HG03442 (cell line): ENCODE measurements at regions not wholly inside any gene's neighbourhood (a gene's known extent, or its start where the extent isn't known, plus 50 kb on each side); places are given as distances from the start of the nearest gene placed in this dataset.

ENCODE experiments used
- ATAC-seq: cut with Tn5 transposase; IDR thresholded peaks from one replicate; pipeline ENCODE4 v1.9.1; 2021; ENCODE audit warnings: mild to moderate bottlenecking, moderate library complexity; ENCODE audit not compliant: unreplicated experiment

DNA sequence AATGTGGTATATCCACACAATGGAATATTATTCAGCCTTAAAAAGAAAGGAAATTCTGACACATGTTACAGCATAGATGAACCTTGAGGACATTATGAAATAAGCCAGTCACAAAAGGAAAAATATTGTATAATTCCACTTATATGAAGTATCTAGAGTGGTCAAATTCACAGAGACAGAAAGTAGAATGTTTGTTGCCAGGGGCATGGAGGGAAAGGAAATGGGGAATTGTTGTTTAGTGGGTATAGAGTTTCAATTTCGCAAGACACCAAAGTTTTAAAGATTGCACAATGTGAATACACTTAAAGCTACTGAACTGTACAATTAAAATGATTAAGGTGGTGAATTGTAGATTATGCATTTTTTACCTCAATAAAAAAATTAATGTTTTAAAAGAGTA, 92.9 kb downstream of the TXNL1 start:
- no peak for ATAC-seq

- ATAC-seq, result no peak
These were observed 95.9 kb downstream of the TXNL1 start for GRCh38 chr18:56542476-56542875.

DNA sequence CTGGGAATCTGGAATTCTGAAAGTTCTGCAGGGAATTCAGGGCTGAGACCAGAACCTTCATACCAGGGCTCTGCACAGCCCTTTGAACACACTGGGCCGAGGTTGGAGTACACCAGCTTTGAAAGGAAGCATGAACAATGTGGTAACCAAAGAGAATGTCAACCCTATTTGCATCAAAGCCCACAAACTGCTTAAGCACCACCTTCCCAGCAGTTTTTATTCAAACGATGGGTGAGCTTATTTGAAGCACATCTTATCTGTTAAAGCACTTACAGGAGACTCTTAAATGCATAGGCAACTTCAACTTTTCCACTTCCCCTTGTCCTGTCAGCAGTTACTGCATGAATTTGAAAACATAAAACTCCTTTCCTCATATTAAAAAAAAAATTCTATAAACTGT, 96.6 kb downstream of the TXNL1 start:
- ATAC-seq, result no peak

DNA sequence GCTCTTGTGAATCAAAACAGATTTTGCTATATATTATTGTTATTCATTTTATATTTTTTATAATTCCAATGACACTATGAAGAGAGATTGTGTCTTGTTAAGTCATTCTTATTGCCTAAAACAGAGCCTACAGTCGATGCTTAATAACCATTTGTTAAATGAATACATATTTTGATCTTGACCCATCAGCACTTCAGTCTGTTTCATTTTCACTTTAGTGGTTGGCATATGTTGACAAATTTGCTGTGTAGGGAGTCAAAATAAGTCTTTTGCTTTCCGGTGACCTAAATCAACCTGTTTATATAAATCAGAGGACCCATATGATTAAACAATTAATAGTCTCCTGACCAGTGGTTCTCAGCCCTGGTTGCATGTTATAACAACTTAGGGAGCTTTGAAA, 97.1 kb downstream of the TXNL1 start:
- no peak for ATAC-seq

DNA sequence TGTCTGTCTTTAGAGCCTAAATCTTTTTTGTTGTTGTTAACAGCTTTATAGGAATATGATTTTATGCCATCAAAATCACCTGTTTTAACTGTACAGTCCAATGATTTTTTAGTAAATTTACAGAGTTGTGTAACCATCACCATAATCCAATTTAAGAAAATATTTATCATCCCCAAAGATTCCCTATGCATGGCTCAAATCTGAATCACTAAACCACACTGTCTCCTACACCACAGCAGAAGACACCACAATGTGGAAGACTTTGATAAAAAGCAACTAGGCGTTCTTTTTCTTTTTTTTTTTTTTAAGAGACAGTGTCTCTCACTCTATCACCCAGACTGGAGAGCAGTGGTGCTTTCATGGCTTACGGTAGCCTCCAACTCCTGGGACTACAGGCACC, 99.6 kb downstream of the TXNL1 start:
- no peak for ATAC-seq

GRCh38 chr18:56532176-56532840, 106.1 kb downstream of the TXNL1 start:
- ATAC-seq, result peak; percentile 99

DNA sequence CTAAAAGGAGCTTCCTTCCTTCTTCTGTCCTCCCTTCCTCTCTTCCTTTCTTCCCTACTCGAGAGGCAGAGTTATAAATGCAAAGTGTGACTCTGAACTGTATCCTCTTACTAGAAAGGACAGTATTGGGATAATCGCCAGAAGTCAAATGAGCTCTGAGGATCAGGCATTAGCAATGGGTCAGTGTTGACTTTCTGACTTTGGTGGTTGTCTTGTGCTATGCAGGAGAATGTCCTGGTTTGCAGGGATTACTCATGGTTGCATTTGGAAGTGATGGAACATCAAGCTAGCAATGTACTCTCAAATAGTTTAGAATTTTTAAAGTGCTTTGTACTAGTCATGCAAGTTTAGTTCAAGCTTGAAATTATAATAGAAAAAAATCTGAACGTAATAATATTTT, 115.6 kb downstream of the TXNL1 start:
- no peak for ATAC-seq

GRCh38 chr18:56521263-56521662, 117.1 kb downstream of the TXNL1 start:
- no peak for ATAC-seq

GRCh38 chr18:56517761-56518160, 120.6 kb downstream of the TXNL1 start:
- ATAC-seq, result no peak

DNA sequence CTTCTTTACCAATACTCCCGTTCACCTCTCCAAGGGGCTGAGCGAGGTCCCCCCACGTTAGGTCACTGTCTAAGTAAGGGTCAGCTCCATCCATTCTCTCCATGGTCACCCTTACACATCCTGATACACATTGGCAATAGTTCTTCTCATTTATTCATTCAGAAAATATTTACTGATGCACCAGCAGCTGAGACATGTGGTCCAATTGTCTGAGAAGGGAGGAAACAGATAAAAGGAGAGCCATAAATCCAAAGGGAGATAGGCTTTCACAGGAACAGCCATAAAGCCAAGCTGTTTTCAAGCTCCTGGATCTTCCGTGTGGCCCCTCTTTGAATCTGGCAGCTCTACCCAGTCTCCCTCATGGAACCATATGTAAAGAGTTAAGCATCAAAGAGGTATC, 121.2 kb downstream of the TXNL1 start:
- no peak for ATAC-seq

- ATAC-seq, result no peak
These were observed 121.6 kb downstream of the TXNL1 start for GRCh38 chr18:56516789-56517188.

GRCh38 chr18:56515522-56515921, 122.9 kb downstream of the TXNL1 start:
- ATAC-seq, result no peak

DNA sequence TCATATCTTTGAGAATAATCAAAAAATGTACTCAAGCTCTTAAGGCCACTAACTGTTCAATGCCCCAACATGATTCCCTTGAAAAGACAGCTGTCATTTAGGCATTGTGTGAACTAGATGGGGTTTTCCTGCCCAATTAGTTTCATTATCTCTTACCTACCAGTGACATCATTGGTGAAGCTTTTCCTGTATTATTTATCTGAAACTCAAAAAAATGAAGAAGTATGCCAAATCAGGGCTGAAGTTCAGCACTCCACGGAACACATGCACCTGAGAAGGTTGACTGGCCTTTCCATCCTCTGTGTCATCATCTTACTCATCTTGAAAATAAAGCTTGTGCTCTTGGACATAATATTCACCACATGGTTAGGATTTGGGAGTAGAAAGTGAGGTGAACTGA, 126.4 kb downstream of the TXNL1 start:
- ATAC-seq, result peak; percentile 64

DNA sequence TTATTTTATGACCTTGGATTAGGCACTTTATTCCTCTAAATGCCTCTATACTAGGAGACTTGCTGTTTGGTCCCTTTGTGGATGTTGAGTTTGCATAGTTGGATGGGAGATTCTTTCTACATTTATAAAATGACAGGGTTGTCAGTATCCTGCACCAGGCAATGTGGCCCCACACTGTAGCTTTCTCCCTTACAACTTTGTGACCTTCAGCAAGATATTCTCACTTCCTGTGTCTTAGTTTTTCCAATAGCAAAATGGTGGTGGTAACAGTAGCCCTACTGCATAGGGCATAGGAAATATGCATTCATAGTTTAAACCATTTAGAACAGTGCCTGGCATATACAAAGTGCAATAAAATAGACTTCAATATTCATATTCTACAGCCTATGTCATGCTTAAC, 128.3 kb downstream of the TXNL1 start:
- no peak for ATAC-seq

GRCh38 chr18:56509656-56510055, 128.7 kb downstream of the TXNL1 start:
- no peak for ATAC-seq

DNA sequence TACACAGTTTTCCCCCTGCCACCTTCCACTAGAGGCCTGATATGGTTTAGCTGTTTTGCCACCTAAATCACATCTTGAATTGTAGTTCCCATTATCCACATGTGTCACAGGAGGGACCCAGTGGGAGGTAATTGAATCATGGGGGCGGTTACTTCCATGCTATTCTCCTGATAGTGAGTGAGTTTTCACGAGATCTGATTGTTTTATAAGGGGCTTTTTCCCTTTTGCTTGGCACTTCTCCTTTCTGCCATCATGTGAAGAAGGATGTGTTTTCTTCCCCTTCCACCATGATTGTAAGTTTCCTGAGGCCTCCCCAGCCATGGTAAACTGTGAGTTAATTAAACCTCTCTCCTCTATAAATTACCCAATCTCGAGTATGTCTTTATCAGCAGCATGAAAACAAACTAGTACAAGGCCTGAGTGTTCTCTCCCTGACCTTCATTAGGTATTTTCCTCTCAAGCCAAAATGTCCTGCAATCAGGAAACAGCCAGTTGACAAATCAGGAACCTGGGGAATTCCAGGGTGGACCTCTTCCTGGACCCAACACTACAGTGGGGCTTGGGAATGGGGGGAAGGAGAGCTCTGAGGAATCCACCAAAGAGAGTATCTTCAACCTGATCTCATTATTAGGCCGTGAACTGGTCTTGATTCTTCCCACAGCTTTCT, 129.9 kb downstream of the TXNL1 start:
- ATAC-seq, result no peak

DNA sequence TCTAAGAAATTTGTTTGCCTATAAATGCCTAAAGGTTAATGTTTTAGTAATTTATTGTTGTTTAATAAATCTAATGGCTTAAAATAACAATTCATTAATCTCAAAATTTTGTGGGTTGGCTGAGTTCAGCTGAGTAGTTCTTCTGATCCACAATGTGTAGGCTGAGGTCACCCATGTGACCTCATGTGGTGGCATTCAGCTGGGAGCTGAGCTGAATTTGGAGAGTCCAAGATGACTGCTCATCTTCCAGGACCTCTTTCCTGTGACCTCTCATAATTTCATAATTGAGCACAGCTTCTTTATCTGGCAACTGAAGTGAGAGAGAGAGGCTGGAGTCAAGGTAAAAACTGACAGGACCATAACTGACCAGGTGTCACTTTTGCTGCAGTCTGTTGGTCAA, 132.4 kb downstream of the TXNL1 start:
- ATAC-seq, result no peak

DNA sequence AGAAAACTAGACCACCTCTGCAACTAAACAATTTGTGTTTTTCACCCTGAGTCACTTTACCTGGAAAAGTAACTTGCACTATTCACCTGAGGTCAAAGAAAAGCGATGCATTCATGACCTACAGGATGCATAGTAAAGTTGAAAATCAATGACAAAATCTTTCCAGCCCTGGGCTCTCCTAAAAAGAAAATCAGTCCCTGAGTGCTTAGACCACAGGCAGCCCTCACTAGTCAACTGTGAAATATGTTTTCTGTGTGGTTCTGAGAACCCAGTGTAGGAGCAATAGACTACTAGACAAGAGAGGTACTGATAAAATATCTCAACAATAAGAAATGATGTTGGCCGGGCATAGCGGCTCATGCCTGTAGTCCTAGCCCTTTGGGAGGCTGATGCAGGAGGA, 133.1 kb downstream of the TXNL1 start:
- no peak for ATAC-seq

DNA sequence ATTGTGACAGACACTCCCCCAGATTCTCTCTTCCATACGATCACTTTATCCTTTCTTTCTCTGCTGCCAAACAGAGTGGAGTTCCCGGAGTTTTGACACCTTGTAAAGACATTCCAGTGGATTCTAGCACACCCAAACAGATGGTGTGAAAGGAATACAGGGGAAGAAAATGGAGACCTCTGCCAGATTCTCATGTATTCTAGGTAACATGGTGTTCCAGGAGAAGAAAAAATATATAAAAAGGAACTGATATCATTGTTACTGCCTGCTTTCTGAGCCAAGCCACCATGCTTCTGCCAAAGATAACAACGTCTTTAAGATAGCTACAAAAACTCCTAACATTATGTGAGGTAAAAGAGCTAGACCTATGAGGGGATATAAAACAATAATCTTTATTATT, 136.5 kb downstream of the TXNL1 start:
- ATAC-seq, result no peak

DNA sequence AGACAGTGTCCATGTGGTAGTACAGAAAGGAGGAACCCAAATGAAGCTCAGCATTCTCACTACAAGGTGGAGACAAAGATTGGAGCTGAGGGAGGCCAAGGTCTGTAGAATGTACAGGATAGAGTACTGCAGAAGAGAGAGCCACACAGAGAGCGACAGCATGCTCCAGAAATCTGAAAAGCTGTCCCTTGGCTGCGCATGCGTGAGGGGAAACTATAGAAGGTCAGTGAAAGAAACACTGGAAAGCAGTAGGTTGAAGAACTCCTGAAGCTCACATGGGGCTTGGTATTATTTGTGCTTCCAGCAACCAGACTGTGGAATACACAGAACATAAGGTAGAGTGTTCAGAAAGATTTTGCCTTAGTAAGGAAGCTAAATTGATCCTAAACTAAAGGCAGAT, 142.5 kb downstream of the TXNL1 start:
- ATAC-seq, result no peak

DNA sequence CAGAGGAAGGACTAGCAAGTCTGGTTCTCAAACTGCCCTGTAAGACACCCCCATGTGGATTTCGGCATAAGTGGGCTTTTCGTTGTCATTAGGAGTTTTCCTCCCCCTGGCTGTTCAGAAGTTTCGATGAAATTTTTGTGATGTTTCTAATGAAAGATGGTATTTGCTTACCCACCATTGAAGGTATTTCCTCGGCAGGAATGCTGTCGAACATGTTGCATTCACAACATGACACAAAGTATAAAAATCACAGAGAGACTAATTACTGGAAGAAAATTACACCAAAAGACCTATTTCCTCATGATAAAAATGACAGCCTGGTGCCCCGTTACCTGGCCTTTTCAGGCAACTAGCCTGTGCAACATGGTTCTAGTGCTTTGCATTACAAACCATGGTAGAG, 144.9 kb downstream of the TXNL1 start:
- no peak for ATAC-seq

- ATAC-seq, result no peak
These were observed 146.3 kb downstream of the TXNL1 start for GRCh38 chr18:56492136-56492535.

DNA sequence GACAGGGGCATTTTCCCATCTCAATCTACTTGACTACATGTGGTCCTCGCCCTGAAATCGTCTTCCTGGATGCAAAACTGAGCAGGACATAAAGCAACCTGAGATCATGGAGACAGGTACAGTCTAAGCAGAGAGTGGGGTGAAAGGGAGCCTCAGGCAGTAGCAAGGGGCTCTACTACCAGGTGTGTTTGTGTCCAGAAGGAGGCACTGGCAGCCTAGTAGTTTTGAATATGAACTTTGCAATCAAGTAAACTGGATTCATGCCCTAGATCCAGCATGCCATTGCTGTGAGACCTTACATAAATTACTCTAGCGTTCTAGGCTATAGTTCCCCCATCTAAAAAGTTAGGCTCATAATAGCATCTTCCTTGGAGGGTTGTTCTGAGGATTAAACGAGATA, 147.4 kb downstream of the TXNL1 start:
- ATAC-seq, result no peak
